Liver (tissue), 3 donors: ENCODE measurements at regions not wholly inside any gene's neighbourhood (a gene's known extent, or its start where the extent isn't known, plus 50 kb on each side); places are given as distances from the start of the nearest gene placed in this dataset.

Experiments
- ATF3 ChIP-seq: IDR thresholded peaks from 2 replicates; pipeline ENCODE4 v1.6.1; 2016; ENCODE audit warnings: antibody characterized with exemption
- CTCF ChIP-seq: fragments of 150-350 bp; IDR thresholded peaks from 2 replicates; pipeline ENCODE4 v1.5.1; 2017; ENCODE audit warnings: improper control_type of control experiment, low read depth, low read length; ENCODE audit not compliant: missing input control
- EGR1 ChIP-seq, 2 donors: IDR thresholded peaks; 2 replicates each; pipeline ENCODE4 v1.6.1; 2016 to 2018; ENCODE audit warnings: antibody characterized with exemption in 2 of 2, low read depth in 2 of 2
- HNF4A ChIP-seq, 2 donors: conservative IDR thresholded peaks; 2 replicates each; pipeline ENCODE4 v1.6.1; 2016; ENCODE audit warnings: antibody characterized with exemption in 2 of 2, mild to moderate bottlenecking in 2 of 2
- MAX ChIP-seq: IDR thresholded peaks from 2 replicates; pipeline ENCODE4 v1.6.1; 2016; ENCODE audit warnings: antibody characterized with exemption
- RAD21 ChIP-seq, 2 donors: IDR thresholded peaks; 2 replicates each; pipeline ENCODE4 v1.6.1; 2016; ENCODE audit warnings: antibody characterized with exemption in 2 of 2, mild to moderate bottlenecking in 2 of 2
- YY1 ChIP-seq: IDR thresholded peaks from 2 replicates; pipeline ENCODE4 v1.6.1; 2016; ENCODE audit warnings: antibody characterized with exemption, mild to moderate bottlenecking
- donor health status: healthy.
- donor health status: healthy.

GRCh38 chr1:47638240-47638639, 200.4 kb downstream of the FOXD2 start:
- TF ChIP-seq CTCF (no peak), EGR1 (IDR thresholded peaks at IDR 0.05; ENCODE audit: low read depth in 2 of 2) (no peak), ATF3 (no peak), YY1 (no peak), RAD21 (IDR thresholded peaks at IDR 0.05) (no peak), MAX (no peak), HNF4A (conservative IDR thresholded peaks at IDR 0.05) (no peak)
